GM21390 (cell line): ENCODE measurements at regions not wholly inside any gene's neighbourhood (a gene's known extent, or its start where the extent isn't known, plus 50 kb on each side); places are given as distances from the start of the nearest gene placed in this dataset.

Source experiments
- ATAC-seq: cut with Tn5 transposase; IDR thresholded peaks from one replicate; pipeline ENCODE4 v1.9.1; 2021; ENCODE audit not compliant: unreplicated experiment

DNA sequence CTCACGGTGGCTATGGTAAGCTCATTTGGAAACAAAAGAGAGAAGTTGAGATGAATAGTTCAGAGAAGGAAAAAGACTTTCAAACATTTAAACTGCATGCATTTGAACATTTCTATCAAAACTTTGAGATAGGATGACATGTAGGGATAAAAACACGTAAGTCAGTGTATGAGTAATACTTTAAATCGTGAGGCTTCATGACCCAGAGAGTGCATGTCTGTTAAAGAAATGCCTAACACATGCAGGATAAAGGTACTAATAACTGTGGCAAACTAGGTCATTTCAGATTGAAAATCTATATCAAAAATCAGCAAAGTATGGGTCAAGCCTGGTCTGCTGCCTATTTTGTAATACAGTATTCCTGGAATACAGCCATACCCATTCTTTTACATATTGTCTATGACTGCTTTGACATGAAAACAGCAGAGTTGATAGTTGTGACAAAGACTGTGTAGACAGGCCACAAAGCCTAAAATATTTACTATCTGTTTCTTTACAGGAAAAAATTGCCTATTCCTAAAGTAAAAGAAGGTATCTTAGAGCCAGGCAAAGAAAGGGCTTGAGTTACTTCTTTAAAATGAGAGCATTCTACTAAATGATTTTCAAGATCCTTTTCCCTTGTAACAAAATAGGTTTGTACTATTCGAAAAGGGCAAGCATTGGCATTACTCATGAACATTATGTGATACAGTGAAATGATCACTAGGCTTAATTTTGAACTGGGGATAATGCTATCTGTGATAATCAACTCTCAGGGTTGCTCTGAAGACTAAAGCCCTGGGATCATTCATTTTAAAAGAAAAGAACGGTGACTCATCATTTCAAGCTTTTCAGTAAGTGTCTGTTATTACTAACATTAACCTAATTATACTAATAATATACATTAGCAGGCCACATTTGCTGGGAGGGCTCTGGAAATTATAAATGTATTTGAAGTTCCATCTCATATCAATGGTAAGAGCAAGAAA is 185.9 kb downstream of the CRPPA start:
- no peak for ATAC-seq

DNA sequence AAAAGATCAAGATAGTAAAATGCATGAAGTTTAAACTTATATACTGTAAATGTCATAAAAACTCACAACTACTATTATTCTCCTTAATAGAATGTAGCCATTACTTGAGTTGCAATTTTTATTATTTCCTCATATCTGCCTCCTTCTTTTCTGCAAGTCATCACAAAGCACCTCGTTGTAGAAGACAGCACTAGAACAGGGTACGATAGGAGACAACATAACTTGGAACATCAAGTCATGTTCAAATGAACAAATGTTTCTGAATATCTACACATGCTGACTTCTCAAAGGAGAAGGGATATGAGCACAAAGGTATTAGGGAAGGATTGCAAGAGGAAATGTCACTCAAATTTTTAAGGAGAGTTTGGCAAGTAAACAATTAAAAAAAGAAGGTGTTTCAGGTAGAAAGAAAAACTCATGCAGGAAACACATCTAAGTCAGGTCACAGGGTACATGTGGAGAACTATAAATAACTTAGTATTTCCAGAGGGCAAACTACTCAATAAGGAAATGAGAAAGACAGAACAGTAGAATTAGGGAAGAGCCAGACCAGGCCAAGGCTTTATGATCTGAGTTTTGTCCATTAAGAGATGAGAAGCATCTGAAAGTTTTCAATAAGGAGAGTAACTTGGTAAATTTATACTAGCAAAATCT is 186.7 kb downstream of the CRPPA start:
- no peak for ATAC-seq

DNA sequence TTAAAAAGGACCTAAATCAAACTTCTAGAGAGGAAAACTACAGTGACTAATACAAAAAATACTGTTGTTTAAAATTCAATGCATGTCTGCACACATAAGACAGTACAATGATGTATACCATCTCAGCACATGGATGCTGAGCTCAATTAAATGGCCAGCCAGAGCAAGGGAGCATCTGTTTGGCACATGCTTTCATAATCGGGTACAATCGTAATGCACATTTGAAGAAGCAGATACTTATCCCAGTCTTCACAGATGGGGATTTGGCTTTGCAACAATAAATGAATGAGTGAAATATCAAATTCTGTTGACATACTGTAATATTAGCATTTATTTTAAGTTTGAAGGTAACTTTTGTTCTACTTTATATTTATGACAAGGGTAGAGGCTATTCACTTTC is 187.8 kb downstream of the CRPPA start:
- ATAC-seq: no peak

- ATAC-seq: no peak
Measured at GRCh38 chr7:16232273-16232672, 189.1 kb downstream of the CRPPA start.

DNA sequence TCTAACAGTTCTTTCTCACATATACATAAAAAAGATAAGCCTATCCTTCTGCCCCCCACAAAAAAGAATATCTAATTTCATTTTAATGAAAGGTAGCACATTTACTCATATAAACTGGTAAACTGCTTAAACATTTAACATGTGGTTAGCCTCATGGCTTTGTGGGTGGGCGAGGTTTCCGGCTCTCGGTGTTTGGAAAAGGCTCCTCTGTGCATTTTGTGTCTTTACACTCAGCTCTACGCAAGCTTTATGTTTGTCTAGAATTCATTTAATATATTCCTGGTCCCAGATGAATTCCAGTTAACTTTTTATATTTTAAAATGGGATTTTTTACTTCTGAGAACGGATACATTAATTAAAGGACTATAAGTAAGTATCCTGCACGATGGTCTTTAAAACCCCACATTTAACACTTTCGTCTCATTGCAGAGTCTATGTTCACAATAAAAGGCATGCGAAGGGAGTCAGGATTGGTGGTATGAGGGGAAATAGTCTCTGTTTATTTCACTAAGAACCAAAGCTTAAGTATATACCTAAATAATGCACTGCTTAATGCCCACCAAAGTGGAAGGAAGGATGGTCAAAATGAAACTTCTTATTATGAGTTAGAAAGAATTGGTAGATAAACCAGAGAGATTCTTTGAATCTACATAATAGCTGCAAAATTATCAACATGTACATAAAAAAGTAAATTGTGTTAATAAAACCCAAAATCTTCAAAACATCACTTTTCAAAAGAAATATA is 197.2 kb downstream of the CRPPA start:
- no peak for ATAC-seq

GRCh38 chr7:16212610-16213009 is 208.7 kb downstream of the CRPPA start:
- ATAC-seq: no peak

GRCh38 chr7:16212032-16212431 is 209.3 kb downstream of the CRPPA start:
- no peak for ATAC-seq

GRCh38 chr7:16211402-16211925 is 209.9 kb downstream of the CRPPA start:
- no peak for ATAC-seq

DNA sequence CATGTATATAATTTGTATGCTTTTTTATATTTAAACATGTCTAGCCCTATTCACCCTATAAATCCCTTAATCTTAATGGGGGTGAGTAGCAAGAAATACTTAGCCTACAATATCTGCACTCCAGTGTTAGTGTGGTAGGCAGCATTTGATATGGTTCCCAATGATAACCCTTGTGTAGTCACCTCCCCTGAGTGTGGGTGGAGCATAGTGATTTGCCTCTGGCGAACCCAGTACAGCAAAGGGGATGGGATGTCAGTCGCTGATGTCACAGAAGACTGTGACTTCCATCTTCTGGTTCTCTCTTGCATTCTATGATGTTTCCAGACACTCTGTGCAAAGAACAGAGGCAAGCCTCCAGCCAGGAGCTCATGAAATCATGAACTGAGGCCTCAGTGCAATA is 211.2 kb downstream of the CRPPA start:
- no peak for ATAC-seq

DNA sequence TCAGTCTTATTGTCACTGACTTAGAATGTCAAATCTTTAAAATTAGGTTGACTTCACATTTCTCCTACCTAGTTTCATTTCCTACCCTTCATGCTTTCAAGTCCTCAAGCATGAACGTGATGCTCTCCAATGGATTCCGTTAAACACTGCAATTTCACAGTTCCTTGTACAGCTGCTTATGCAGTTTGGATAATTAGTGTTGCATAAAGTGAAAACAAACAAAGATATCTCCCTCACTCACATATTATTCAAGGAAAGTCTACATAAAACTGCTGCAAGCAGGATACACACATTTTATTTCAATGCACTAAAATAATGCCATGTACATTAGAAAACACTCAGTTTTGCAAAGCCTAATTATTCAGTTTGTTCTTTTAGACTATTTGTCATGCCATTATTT is 214.0 kb downstream of the CRPPA start:
- no peak for ATAC-seq

DNA sequence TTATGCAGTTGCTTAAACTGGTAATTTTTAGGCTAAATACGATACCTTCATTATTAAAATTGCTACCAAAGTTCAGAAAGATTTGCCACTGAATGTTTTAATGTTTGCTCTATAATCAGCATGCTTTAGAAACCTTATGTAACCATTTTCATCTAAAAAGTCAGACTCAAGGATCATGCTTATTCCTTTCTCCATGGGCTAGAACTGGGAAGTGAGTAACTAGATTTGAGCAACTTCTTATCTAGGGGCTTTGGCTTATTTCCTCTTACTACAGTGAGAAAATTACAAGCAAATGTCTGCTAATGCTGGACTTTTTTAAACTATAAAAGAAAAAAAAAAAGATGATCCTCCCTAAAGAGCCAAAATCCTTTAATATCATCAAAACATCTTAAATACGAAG is 215.9 kb downstream of the CRPPA start:
- ATAC-seq: no peak

DNA sequence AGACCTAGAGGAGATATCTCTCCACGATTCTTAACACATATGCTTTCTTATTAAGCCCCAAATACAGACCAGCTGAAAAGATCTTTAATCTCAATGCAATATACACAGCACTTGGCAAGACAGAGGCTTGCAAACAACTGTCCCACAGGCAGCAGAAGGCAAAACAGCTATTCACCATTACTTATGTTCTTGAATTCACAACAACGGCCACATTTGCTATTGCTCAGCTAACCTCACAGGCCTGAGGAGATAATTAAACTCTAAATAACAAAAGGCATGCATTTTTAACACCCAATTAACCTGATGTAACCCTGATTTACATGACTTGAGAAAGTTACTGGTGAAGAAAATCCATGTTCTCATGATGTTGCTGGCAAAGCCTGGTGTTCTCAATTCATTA is 216.4 kb downstream of the CRPPA start:
- no peak for ATAC-seq

DNA sequence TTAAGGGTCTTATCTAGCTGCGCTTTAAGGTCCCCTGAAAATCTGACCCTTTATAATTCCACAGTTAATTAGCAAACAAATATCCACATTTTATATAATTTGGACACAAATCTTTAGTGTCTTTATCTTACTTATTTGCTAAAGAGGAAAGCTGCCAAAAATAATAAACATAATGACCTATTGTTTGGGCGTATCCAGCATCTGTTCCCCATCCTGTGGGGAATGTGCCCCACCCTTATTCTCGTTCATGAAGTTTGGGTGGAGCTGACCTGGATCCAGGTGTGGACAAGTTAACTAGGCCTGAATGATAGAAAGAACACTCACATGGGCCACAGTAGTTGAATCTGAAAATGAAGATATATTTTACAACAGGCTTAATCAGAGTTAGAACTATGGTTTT is 218.3 kb downstream of the CRPPA start:
- no peak for ATAC-seq

DNA sequence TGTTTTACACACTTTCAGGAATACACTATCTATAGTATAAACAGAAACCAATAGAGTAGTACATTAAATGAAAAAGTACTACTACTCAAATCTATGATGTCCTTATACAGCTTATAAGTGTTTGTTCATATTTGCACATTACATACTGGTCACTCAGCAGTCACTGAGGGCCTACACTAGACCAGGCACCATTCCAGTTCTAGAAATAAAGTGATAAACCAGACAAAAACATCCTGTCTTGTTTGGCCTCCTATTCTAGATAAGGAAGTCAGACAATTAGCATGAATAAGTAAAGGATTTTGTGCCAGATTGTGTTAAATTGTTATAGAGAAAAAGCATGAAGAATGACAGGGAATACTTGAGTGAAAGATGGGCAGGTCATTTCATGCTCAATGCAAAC is 219.0 kb downstream of the CRPPA start:
- no peak for ATAC-seq

DNA sequence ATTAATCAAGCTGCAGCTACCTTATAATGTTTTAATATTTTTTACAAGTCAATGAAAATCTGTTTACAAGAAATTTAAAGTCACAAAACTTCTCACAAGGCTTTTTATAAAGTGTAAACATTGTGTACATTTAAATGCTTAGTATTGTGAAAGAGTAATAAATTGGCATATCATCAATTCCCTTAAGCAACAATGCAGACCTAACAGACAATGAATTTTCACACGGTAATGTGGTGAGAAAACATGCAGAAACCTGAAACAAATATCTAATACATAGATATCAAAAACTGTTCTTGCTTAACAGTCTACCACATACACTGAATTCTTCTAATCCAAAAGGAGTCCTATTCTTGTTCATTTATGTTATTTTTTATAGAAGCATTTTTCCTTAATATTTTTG is 220.7 kb downstream of the CRPPA start:
- no peak for ATAC-seq

DNA sequence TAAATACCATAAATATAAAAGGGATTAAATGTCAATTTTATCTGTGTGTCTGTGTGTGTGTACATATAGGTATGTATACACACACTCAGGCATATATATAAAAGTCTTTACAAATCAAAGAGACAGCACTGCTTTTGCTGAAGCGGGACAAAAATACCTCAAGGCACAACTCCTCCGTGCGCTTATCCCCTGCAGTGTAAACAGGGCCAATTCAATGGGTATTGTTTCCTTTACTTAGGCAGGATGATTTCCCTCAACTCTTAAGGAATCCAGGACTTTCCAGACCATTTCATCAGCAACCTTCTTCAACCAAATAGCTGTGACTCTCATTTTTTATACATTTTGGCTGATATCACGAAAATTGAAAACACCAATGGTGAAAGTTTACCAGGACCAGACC is 227.7 kb downstream of the CRPPA start:
- ATAC-seq: no peak

GRCh38 chr7:16189026-16189715 is 232.2 kb downstream of the CRPPA start:
- ATAC-seq: no peak

- ATAC-seq: no peak
Measured at GRCh38 chr7:16187131-16187530, 234.2 kb downstream of the CRPPA start.

DNA sequence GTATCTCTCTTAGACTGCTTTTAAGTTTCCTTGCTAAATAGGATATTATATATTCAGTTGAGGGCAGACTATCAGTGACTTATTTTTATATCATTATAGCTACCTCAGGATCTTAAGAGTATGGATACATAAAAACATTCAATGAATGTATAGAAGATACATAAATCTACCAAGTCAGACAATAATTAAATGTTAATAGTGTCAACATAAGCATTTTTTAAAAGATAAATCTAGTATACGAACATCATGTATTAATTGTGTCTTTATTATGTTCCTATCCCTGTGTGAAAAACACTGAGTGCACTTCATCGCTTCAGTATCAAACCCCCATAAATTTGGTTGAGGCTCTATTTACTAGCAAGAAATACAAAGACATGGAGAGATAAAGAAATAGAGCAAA is 242.8 kb downstream of the CRPPA start:
- no peak for ATAC-seq

DNA sequence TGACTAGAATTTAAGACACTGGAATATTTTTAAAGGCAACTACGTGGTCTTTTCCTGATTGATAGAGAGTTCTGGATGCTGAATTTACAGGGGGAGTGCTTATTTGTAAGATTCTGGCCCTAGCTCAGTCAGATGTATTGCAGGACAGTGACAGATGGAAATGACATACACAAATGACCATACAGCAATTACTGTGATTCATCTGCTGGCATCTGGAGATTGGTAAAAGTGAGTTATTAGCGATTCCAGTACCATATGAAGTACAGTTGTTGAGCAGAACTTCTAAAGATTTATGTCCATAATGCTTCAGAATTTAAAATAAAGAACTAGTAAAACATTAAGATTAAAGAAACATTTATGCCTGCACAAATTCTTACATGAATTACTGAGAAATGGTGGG is 243.2 kb downstream of the CRPPA start:
- no peak for ATAC-seq

DNA sequence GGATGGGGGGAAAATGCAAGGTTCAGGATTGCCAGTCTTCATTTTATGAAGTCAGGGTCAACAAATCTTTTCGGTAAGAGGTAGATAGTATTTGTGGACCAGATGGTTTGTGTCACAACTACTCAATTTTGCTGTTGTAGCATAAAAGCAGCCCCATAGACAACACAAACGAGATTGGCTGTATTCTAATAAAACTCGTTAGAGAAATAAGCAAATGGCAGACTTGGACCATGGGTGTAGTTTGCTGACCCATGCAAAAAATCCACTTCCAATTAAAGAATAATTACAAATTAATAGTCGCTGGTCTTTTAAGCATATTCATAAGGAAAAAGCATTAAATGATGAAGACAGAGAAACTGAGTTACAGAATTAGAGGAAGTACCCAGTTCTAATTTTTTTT is 247.1 kb downstream of the CRPPA start:
- no peak for ATAC-seq
